SK-N-MC (cell line): ENCODE measurements at regions not wholly inside any gene's neighbourhood (a gene's known extent, or its start where the extent isn't known, plus 50 kb on each side); places are given as distances from the start of the nearest gene placed in this dataset.

Source experiments
- EZH2 ChIP-seq: fragments of 200-600 bp; sonication (generic); IDR thresholded peaks from one replicate; pipeline ENCODE4 v1.6.1; 2017; ENCODE audit warnings: antibody characterized with exemption
- POLR2AphosphoS5 ChIP-seq: IDR thresholded peaks from 2 replicates; pipeline ENCODE4 v1.6.1; 2012; ENCODE audit warnings: mild to moderate bottlenecking, low read depth, low read length, borderline replicate concordance

DNA sequence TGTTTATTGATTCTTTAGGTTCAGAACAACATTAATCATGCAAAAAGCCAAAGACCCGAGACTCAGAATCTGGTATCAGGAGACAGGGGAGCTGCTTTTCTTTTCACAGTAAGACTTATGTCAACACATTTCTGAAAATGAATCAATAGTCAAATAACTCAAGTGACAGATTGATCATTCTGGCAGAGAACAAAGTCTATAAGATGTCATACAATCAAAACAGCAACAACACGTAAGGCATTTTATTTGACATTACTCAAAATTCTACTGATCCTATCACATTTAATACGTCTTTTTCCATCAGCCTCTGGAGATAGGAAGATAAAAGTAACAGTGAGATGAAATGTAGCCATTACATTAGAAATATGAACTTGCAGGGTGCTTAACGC lies 93.4 kb upstream of the EEF1E1 start:
- TF ChIP-seq POLR2AphosphoS5 = no peak
- TF ChIP-seq EZH2 = no peak
